PC-3 (cell line): ENCODE measurements at regions not wholly inside any gene's neighbourhood (a gene's known extent, or its start where the extent isn't known, plus 50 kb on each side); places are given as distances from the start of the nearest gene placed in this dataset.

Source experiments
- ATAC-seq: fragments of 200-7000 bp; cut with Tn5 transposase; 2 replicates; pipeline ENCODE4 v1.9.1; 2020; ENCODE audit warnings: mild to moderate bottlenecking, moderate library complexity
- BruUV-seq: library from RNA; stranded (reverse); fragments of 400-500 nt; replicated peaks from 2 replicates; lab custom pipeline; 2021; lab: Mats Ljungman, UMichigan
- CTCF ChIA-PET: fragments of 300-600 bp; sonication (Branson Sonifier 250); formaldehyde crosslinking; loops from one replicate; lab custom pipeline; 2022; ENCODE audit warnings: antibody characterized with exemption; lab: Charles Lee
- POLR2A ChIA-PET: fragments of 300-600 bp; sonication (Branson Sonifier 250); formaldehyde crosslinking; loops from one replicate; lab custom pipeline; 2022; ENCODE audit warnings: antibody characterized with exemption; ENCODE audit not compliant: unreplicated experiment; lab: Charles Lee
- DNase-seq: peaks from one replicate; pipeline ENCODE4 v3.0.0-alpha.2; 2015
- H2AFZ ChIP-seq: fragments of 300-600 bp; sonication (generic); 2 replicates; pipeline ENCODE4 v1.6.0; 2016; ENCODE audit warnings: antibody characterized with exemption, low read length
- H3F3A ChIP-seq: fragments of 300-600 bp; sonication (generic); one replicate; pipeline ENCODE4 v1.6.0; 2017; ENCODE audit warnings: antibody characterized with exemption, low read length, control low read depth, mild to moderate bottlenecking; ENCODE audit not compliant: unreplicated experiment
- H3K27ac ChIP-seq: fragments of 300-600 bp; sonication (generic); 2 replicates; pipeline ENCODE4 v1.5.1; 2016; ENCODE audit warnings: mild to moderate bottlenecking, low read length
- H3K27me3 ChIP-seq: fragments of 300-600 bp; sonication (generic); 2 replicates; pipeline ENCODE4 v1.6.1; 2016; ENCODE audit warnings: low read length, mixed read lengths
- H3K36me3 ChIP-seq: fragments of 300-600 bp; sonication (generic); 2 replicates; pipeline ENCODE4 v1.6.1; 2016; ENCODE audit warnings: low read depth, mixed run types, low read length, mixed read lengths
- H3K4me1 ChIP-seq: fragments of 300-600 bp; sonication (generic); 2 replicates; pipeline ENCODE4 v1.5.1; 2016; ENCODE audit warnings: low read length; ENCODE audit not compliant: insufficient read depth
- H3K4me2 ChIP-seq: fragments of 300-600 bp; sonication (generic); 2 replicates; pipeline ENCODE4 v1.6.0; 2016; ENCODE audit warnings: low read length
- H3K4me3 ChIP-seq: fragments of 300-600 bp; sonication (generic); 2 replicates; pipeline ENCODE4 v1.5.1; 2016; ENCODE audit warnings: mild to moderate bottlenecking, low read length, mixed read lengths
- H3K79me2 ChIP-seq: fragments of 300-600 bp; sonication (generic); 2 replicates; pipeline ENCODE4 v1.6.1; 2017; ENCODE audit warnings: low read length, mixed read lengths
- H3K9ac ChIP-seq: fragments of 300-600 bp; sonication (generic); 2 replicates; pipeline ENCODE4 v1.6.0; 2016; ENCODE audit warnings: mild to moderate bottlenecking, low read length
- H3K9me2 ChIP-seq: fragments of 300-600 bp; sonication (generic); replicated peaks from 2 replicates; pipeline ENCODE4 v1.6.1; 2016; ENCODE audit warnings: mixed run types, low read length, mixed read lengths
- H3K9me3 ChIP-seq: fragments of 300-600 bp; sonication (generic); 2 replicates; pipeline ENCODE4 v1.6.1; 2016; ENCODE audit warnings: low read length, mixed read lengths
- H4K20me1 ChIP-seq: fragments of 300-600 bp; sonication (generic); 2 replicates; pipeline ENCODE4 v1.6.1; 2016; ENCODE audit warnings: low read length, mixed read lengths
- CTCF ChIP-seq: fragments of 300-600 bp; sonication (generic); conservative IDR thresholded peaks from 2 replicates; pipeline ENCODE4 v1.5.1; 2017; ENCODE audit warnings: antibody characterized with exemption, low read depth, mild to moderate bottlenecking, low read length
- EZH2 ChIP-seq: fragments of 300-600 bp; sonication (generic); IDR thresholded peaks from one replicate; pipeline ENCODE4 v1.6.1; 2017; ENCODE audit warnings: antibody characterized with exemption, mild to moderate bottlenecking, low read length; ENCODE audit not compliant: unreplicated experiment
- EZH2phosphoT487 ChIP-seq: fragments of 300-600 bp; sonication (generic); IDR thresholded peaks from 2 replicates; pipeline ENCODE4 v1.6.1; 2018; ENCODE audit warnings: mild to moderate bottlenecking, antibody characterized with exemption, low read length, borderline replicate concordance
- intact Hi-C: fragments of 100-400 bp; cut with micrococcal nuclease; formaldehyde crosslinking; loops from 2 replicates; pipeline ENCODE4 v1.9.0; 2023

DNA sequence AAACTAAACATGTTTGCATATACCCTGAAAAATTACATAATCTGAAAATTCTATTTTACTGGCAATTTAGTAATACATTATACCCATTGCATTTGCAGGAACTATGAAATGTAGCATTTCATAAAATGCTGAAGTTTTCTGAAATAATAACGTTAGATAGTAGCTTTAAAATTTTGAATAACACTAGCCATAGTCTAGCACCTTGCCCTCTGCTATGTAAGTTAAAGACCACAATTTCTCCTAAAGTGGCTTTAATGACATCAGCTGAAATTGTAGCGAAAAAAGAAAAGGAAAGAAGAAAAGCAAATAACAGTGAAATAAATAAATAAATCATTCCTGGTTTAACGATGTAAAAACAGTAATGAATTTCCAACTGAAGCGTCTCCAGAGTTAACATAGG lies 172.8 kb upstream of the RASA1 start:
- Histone ChIP-seq H3K9ac (no peak overlapping the region), H3K79me2 (no peaks in the 10 kb centered on the region), H3K27me3 (no peaks in the 10 kb centered on the region), H3K9me2 (no peaks in the 10 kb centered on the region), H3F3A (no peaks in the 10 kb centered on the region), H2AFZ (no peak overlapping the region), H3K4me2 (no peak overlapping the region), H3K9me3 (no peaks in the 10 kb centered on the region), H4K20me1 (no peaks in the 10 kb centered on the region), H3K27ac (no peak overlapping the region), H3K36me3 (no peaks in the 10 kb centered on the region), H3K4me1 (peaks cover 11% of the 10 kb centered on the region), H3K4me3 (no peak overlapping the region)
- BruUV-seq, result no TSS peak
- no peak for DNase-seq
- ATAC-seq, result no peak
- ChIA-PET CTCF (no interaction called here), POLR2A (interaction anchor here (0.5 kb wide), 1 partner anchor 222 kb away, joined by 3 read pairs; no protein-coding TSS in a partner anchor)
- intact Hi-C loops, result no loop called here
- TF ChIP-seq EZH2phosphoT487 (no peak), EZH2 (no peak), CTCF (no peak)

DNA sequence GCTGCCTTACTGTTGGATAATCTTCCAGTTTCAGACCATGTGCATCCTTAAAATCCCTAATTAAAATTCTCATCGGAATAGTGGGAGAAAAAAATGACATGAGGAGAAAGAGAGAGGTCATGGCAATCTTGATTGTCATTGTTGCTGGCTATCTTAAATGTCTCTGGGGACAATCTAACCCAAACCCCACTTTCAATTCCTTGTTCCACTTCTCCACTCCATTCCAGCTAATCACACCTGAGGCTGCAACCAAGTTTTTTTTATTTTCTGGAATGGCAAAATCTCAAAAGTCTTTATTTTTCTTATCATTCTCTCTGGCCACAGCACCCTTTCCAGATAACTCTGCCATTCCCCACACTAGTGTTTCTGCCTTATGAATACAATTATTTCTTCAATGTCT lies 171.9 kb upstream of the RASA1 start:
- ATAC-seq (no peak), DNase-seq (no peak)
- no peaks in the 10 kb centered on the region for H3K27me3 ChIP-seq
- no peaks in the 10 kb centered on the region for H3K9me2 ChIP-seq
- H2AFZ ChIP-seq, result no peak overlapping the region
- H3K4me2 ChIP-seq, result no peak overlapping the region
- intact Hi-C loops, result no loop called here
- H3K79me2 ChIP-seq, result no peaks in the 10 kb centered on the region
- POLR2A ChIA-PET, result no interaction called here
- no peak overlapping the region for H3K27ac ChIP-seq
- no peaks in the 10 kb centered on the region for H4K20me1 ChIP-seq
- no peak for TF ChIP-seq EZH2phosphoT487
- no peak for TF ChIP-seq EZH2
- no peak for TF ChIP-seq CTCF
- no peak overlapping the region for H3K4me3 ChIP-seq
- H3K36me3 ChIP-seq, result no peaks in the 10 kb centered on the region
- no peak overlapping the region for H3K9ac ChIP-seq
- H3K9me3 ChIP-seq, result no peaks in the 10 kb centered on the region
- H3K4me1 ChIP-seq, result peaks cover 20% of the 10 kb centered on the region
- no peaks in the 10 kb centered on the region for H3F3A ChIP-seq
- CTCF ChIA-PET, result no interaction called here
- no TSS peak for BruUV-seq

- ChIA-PET CTCF (no interaction called here), POLR2A (interaction anchor here (0.5 kb wide), 1 partner anchor 92 kb away, joined by 5 read pairs; no protein-coding TSS in a partner anchor)
- BruUV-seq, result no TSS peak
- Histone ChIP-seq H3K79me2 (no peaks in the 10 kb centered on the region), H3F3A (no peaks in the 10 kb centered on the region), H3K4me1 (peaks cover 26% of the 10 kb centered on the region), H3K4me2 (no peak overlapping the region), H3K9me2 (no peaks in the 10 kb centered on the region), H3K4me3 (no peak overlapping the region), H3K36me3 (no peaks in the 10 kb centered on the region), H3K27ac (no peak overlapping the region), H4K20me1 (no peaks in the 10 kb centered on the region), H2AFZ (no peak overlapping the region), H3K9me3 (no peaks in the 10 kb centered on the region), H3K9ac (no peak overlapping the region), H3K27me3 (no peaks in the 10 kb centered on the region)
- intact Hi-C loops, result no loop called here
- ATAC-seq (no peak), DNase-seq (no peak)
- TF ChIP-seq CTCF (no peak), EZH2phosphoT487 (no peak), EZH2 (no peak)
Observed at GRCh38 chr5:87097664-87098063, 170.0 kb upstream of the RASA1 start.
